Common myeloid progenitor, CD34-positive (primary cell): ENCODE measurements at regions not wholly inside any gene's neighbourhood (a gene's known extent, or its start where the extent isn't known, plus 50 kb on each side); places are given as distances from the start of the nearest gene placed in this dataset.
"Not testable (repeated sequence)": the region's sequence is repeated elsewhere in the genome, so short reads cannot be mapped to it uniquely, and the experiment has no call there.

Experiments
- CTCF ChIA-PET: fragments of 350-600 bp; sonication (Branson Sonifier 250); formaldehyde crosslinking; loops from one replicate; lab custom pipeline; 2021; ENCODE audit warnings: antibody characterized with exemption; lab: Charles Lee
- POLR2A ChIA-PET: fragments of 350-600 bp; sonication (Branson Sonifier 250); formaldehyde crosslinking; loops from one replicate; lab custom pipeline; 2021; ENCODE audit warnings: antibody characterized with exemption; lab: Charles Lee
- DNase-seq, 3 donors: peaks; one replicate each; pipeline versions ENCODE4 v3.0.0 to v3.0.0-alpha.2; 2013
- H3K27ac ChIP-seq, 2 experiments: 1 replicate in 1 of 2; 2 replicates in 1 of 2; pipeline ENCODE4 v1.7.0; 2013; ENCODE audit warnings: inconsistent platforms in 2 of 2, low read length in 2 of 2, mild to moderate bottlenecking in 2 of 2, low read depth in 1 of 2, moderate library complexity in 1 of 2; ENCODE audit not compliant: severe bottlenecking in 2 of 2, insufficient read depth in 1 of 2, poor library complexity in 1 of 2
- H3K27me3 ChIP-seq, 5 experiments: replicated peaks in 2 of 5; 1 replicate in 3 of 5; 2 replicates in 2 of 5; pipeline versions ENCODE4 v1.6.1 to v1.7.0; 2013; ENCODE audit warnings: low read length in 4 of 5, mild to moderate bottlenecking in 2 of 5, moderate library complexity in 2 of 5, inconsistent platforms in 1 of 5; ENCODE audit not compliant: insufficient read depth in 5 of 5, control insufficient read depth in 4 of 5
- H3K36me3 ChIP-seq, 4 experiments: 1 replicate in 2 of 4; 2 replicates in 2 of 4; pipeline versions ENCODE4 v1.6.1 to v1.7.0; 2013; ENCODE audit warnings: low read length in 3 of 4, control low read depth in 1 of 4, mild to moderate bottlenecking in 1 of 4; ENCODE audit not compliant: control insufficient read depth in 4 of 4, insufficient read depth in 4 of 4
- H3K4me1 ChIP-seq, 4 experiments: 1 replicate in 3 of 4; 2 replicates in 1 of 4; pipeline versions ENCODE4 v1.6.1 to v1.7.1; 2013; ENCODE audit warnings: low read length in 3 of 4, mild to moderate bottlenecking in 3 of 4, control low read depth in 1 of 4, inconsistent platforms in 1 of 4, moderate library complexity in 1 of 4; ENCODE audit not compliant: control insufficient read depth in 4 of 4, insufficient read depth in 4 of 4; ENCODE audit errors: control extremely low read depth in 1 of 4
- H3K4me3 ChIP-seq, 7 experiments: 1 replicate in 4 of 7; 2 replicates in 3 of 7; pipeline versions ENCODE4 v1.5.1 to v1.7.0; 2013; ENCODE audit warnings: mild to moderate bottlenecking in 7 of 7, low read length in 6 of 7, moderate library complexity in 6 of 7, inconsistent platforms in 2 of 7, low read depth in 2 of 7, control low read depth in 1 of 7; ENCODE audit not compliant: insufficient read depth in 4 of 7, control insufficient read depth in 1 of 7; ENCODE audit errors: extremely low read depth in 1 of 7
- H3K9me3 ChIP-seq, 5 experiments: 1 replicate in 4 of 5; 2 replicates in 1 of 5; pipeline versions ENCODE4 v1.6.1 to v1.7.1; 2013; ENCODE audit warnings: low read length in 4 of 5, mild to moderate bottlenecking in 2 of 5, inconsistent platforms in 1 of 5, low read depth in 1 of 5, moderate library complexity in 1 of 5; ENCODE audit not compliant: control insufficient read depth in 4 of 5, insufficient read depth in 2 of 5; ENCODE audit errors: control extremely low read depth in 1 of 5
- WGBS: methylation state at CpG from one replicate; pipeline ENCODE4 v1.1.5; 2013; ENCODE audit not compliant: insufficient coverage; 5-methylcytosine and 5-hydroxymethylcytosine counted together

DNA sequence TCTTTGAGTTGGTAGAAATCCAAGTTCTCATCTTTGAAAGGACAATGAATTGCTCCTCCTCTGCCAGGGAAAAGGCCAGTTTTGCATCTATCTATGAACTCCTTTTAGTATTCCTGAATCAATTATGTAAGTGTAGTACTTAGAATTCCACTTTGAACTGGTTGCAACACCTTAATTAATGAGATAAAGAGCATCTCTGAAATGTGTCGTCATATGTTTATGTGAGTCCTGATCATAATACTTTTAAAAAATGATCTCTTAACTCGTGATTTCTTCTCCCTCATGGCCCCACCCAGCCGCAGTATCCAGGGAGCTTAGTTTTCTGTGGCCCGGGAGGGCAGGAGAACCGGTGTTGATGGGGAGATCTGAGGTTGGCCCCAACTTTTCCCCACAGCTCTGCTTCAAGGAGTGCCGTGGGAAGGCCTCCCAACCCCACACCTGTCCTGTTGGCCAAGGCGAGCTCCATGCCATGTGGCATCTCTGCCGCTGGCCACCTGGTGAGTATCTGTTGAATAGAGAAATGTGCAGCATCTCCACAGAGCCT, 203.5 kb downstream of the TMEM121 start:
- peaks cover 0 to 23% (median 14%) of the 10 kb centered on the region in 4 experiments for H3K4me1 ChIP-seq
- DNase-seq, H3K9me3 ChIP-seq, H3K4me3 ChIP-seq, H3K27ac ChIP-seq, CTCF ChIA-PET, H3K27me3 ChIP-seq, H3K36me3 ChIP-seq, POLR2A ChIA-PET: not testable (repeated sequence)
- no CpG with 5 or more reads among the region's 8 CpGs for WGBS

DNA sequence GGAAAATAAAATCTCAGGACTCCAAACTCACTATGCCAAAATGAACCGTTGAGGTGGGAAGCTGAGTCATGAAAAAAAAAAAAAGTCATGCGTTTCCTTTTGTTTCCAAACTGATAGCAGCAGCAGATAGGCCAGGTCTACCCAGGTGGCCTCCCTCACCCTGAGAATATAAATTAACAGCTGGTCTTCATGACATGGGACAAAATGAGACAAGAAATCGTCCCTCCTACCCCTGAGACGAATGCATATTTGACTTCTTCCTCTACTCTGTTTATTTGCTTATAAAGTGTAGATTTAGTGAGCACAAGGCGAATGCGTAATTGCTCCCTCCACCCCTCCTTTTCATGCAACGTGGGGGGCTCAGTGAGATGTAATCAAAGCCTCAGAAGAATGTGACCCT, 204.3 kb downstream of the TMEM121 start:
- CTCF ChIA-PET, H3K27me3 ChIP-seq, H3K27ac ChIP-seq, H3K36me3 ChIP-seq, H3K9me3 ChIP-seq, POLR2A ChIA-PET, H3K4me3 ChIP-seq: not testable (repeated sequence)
- peaks cover 0 to 23% (median 14%) of the 10 kb centered on the region in 4 experiments for H3K4me1 ChIP-seq
- WGBS, result 0% methylated on average over 1 of the region's 7 CpGs
- peak in 2 of 3 donors; percentile 49 to 62 for DNase-seq

DNA sequence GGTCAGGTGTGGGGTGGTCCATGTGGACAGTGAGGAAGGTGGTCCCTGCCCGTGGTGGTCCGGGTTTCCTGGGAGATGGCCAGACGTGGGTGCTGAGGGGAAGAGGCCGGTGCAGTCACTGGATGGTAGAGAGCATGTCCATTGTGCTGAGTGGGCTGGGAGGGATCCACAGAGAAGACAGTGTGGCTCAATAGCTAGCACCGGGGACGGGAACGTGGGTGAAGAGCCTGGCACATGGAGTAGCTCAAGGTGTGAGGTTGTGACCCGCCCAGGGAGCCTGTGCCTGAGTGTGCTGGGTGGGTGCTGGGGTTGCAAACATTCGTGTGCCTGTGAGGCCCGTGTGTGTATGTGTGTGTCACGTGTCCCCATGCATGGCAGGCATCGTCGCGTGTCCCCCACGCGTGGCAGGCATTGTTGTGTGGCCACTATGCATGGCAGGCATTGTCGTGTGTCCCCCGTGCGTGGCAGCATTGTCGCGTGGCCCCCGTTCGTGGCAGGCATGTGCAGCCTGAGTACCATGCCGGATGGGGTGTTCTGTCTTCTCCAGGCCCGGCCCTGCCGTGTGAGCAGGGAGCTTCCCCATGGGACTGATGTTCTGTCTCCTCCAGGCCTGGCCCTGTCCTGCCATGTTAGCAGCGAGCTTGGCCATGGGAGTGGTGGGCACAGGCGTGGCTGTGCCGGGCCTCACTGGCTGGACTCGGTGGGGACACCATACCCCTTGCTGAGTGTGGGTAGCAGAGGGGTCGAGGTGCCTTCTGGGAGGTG, 205.0 kb downstream of the TMEM121 start:
- H3K27me3 ChIP-seq, DNase-seq, H3K36me3 ChIP-seq, H3K4me3 ChIP-seq, H3K9me3 ChIP-seq, CTCF ChIA-PET, H3K27ac ChIP-seq, POLR2A ChIA-PET: not testable (repeated sequence)
- WGBS, result 87% methylated on average over 26 of the region's 31 CpGs
- peaks cover 0 to 23% (median 14%) of the 10 kb centered on the region in 4 experiments for H3K4me1 ChIP-seq

DNA sequence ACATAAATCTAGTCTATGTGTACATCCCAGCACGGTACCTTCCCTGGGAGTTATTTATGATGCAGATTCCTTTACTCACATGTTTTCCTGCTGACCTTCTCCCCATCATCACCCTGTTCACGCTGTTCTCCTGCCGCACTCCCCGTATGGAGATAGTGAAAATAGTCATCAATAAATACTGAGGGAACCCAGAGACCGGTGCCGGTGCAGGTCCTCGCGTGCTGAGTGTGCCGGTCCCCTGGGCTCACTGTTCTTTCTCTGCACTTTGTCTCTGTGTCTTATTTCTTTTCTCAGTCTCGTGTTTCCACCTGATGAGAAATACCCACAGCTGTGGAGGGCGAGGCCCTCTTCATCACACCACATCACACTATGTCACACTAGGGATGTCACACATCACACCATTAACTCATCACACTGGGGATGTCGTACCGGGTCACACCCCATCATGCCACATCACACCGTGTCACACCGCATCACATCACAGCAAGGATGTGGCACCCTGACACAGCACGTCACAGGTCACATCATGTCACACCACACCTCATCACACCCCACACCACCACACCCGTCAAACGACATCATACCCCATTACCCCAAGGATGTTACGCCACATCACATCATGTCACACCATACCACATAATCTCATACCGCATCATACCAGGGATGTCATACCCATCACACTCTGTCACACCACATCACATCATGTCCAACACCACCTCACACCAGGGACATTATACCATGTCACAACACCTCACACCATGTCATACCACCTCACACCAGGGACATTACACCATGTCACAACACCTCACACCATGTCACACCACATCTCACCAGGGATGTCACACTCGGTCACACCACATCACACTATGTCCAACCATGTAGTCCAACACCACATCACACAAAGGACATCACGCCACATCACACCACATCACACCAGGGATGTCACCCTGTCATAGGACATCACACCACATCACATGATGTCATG, 207.0 kb downstream of the TMEM121 start:
- POLR2A ChIA-PET, result no interaction called here
- H3K9me3 ChIP-seq, result peaks cover 0 to 6% (median 0%) of the 10 kb centered on the region in 5 experiments

DNA sequence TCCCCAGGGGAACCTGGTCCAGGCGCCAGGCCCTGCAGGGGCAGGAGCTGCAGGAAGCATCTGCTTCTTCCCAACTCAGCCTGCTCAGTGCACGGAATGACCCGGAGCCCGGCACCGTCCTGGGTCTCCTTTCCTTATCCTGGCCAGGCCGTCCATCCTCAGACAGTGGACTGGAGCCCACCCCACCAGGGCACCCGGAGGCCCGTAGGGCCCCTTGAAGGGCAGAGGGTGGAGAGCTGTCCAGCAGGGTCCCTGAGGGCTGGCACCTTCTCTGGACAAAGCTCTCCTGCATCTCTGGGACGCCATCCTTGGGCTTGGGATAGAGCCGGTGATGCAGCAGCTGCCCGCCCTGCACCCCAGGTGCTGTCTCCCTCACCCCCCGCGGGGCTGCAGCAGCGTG, 207.9 kb downstream of the TMEM121 start:
- H3K27ac ChIP-seq, H3K9me3 ChIP-seq, CTCF ChIA-PET, POLR2A ChIA-PET, H3K4me3 ChIP-seq, DNase-seq, H3K27me3 ChIP-seq, H3K36me3 ChIP-seq: not testable (repeated sequence)
- peaks cover 0 to 23% (median 14%) of the 10 kb centered on the region in 4 experiments for H3K4me1 ChIP-seq
- WGBS, result 90% methylated on average over 2 of the region's 14 CpGs

More for the DNA sequence above, 207.0 kb downstream of the TMEM121 start:
- Histone ChIP-seq H3K27ac (no peak overlapping the region), H3K4me3 (no peak overlapping the region), H3K27me3 (no peaks in the 10 kb centered on the region), H3K36me3 (no peaks in the 10 kb centered on the region), H3K4me1 (peaks cover 0 to 23% (median 14%) of the 10 kb centered on the region in 4 experiments)
- WGBS, result 90% methylated on average over 11 of the region's 22 CpGs
- peak in 2 of 3 donors; percentile 17 to 18 for DNase-seq
- CTCF ChIA-PET, result no interaction called here

DNA sequence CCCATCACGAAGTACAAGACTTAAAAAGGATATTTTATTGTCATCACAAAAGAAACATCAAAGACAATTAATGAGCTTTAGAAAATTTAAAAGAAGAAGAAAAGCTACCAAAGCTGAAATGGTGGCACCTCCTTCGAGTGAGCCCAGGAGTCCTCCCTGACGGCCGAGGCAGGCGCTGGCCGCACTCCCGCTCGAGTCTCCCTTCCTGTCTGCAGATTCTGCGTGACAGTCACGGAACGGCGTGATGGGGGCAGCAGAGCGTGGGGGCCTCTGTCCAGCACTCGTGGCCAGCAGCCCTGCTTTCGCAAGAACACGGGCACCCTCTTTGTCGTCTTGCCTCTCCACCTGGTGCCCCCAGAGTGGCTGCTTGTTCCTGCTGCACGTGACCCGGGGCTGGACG, 209.9 kb downstream of the TMEM121 start:
- H3K27me3 ChIP-seq, H3K4me3 ChIP-seq, H3K9me3 ChIP-seq, DNase-seq, H3K36me3 ChIP-seq, H3K27ac ChIP-seq, CTCF ChIA-PET, POLR2A ChIA-PET: not testable (repeated sequence)
- WGBS, result 95% methylated on average over 7 of the region's 20 CpGs
- H3K4me1 ChIP-seq, result peaks cover 0 to 14% (median 8%) of the 10 kb centered on the region in 4 experiments
